Ovary (tissue), 7 donors: ENCODE measurements at regions not wholly inside any gene's neighbourhood (a gene's known extent, or its start where the extent isn't known, plus 50 kb on each side); places are given as distances from the start of the nearest gene placed in this dataset.
"Not testable (repeated sequence)": the region's sequence is repeated elsewhere in the genome, so short reads cannot be mapped to it uniquely, and the experiment has no call there.

Source experiments
- DNase-seq, 5 donors: peaks; one replicate each; pipeline ENCODE4 v3.0.0-alpha.2; 2019 to 2020
- H3K27ac ChIP-seq, 2 donors: fragments of 200-600 bp; one replicate each; pipeline versions ENCODE4 v1.5.1 to v1.8.0; 2019 to 2022
- H3K27me3 ChIP-seq: fragments of 200-600 bp; one replicate; pipeline ENCODE4 v1.8.0; 2022
- H3K36me3 ChIP-seq: fragments of 200-600 bp; sonication (generic); one replicate; pipeline ENCODE4 v1.5.1; 2019
- H3K4me1 ChIP-seq: one replicate; pipeline ENCODE4 v1.8.1; 2013; ENCODE audit warnings: mild to moderate bottlenecking, moderate library complexity; ENCODE audit not compliant: insufficient read depth
- H3K4me3 ChIP-seq: fragments of 200-600 bp; sonication (generic); one replicate; pipeline ENCODE4 v1.5.1; 2017
- H3K9me3 ChIP-seq, 2 donors: fragments of 200-600 bp in 1 of 2; sonication (generic) in 1 of 2; one replicate each; pipeline versions ENCODE4 v1.5.1 to v1.8.1; 2013 to 2019; ENCODE audit warnings: mild to moderate bottlenecking in 1 of 2, moderate library complexity in 1 of 2
- EP300 ChIP-seq: sonication (generic); formaldehyde crosslinking; IDR thresholded peaks from one replicate; pipeline ENCODE4 v1.6.1; 2017; ENCODE audit warnings: antibody characterized with exemption
- POLR2A ChIP-seq: fragments of 450-650 bp; IDR thresholded peaks from one replicate; pipeline ENCODE4 v1.6.1; 2017; ENCODE audit warnings: antibody characterized with exemption, mild to moderate bottlenecking, moderate library complexity
- WGBS, 3 donors: extraction: QIAGEN DNeasy Blood & Tissue Kit in 1 of 3; methylation state at CpG; one replicate each; pipeline versions ENCODE4 v1.1.5 to v1.1.7; 2013 to 2017; 5-methylcytosine and 5-hydroxymethylcytosine counted together
- intact Hi-C, 4 donors: fragments of 100-400 bp; cut with DNase I; formaldehyde crosslinking; loops; one replicate each; pipeline versions ENCODE4 v1.11.0 to v1.15.1; 2022 to 2023
- TF ChIP-seq, protein P1 (sequence below), 3 donors: fragments of 450-650 bp in 2 of 3; fragments of 200-600 bp in 1 of 3; IDR thresholded peaks; one replicate each; pipeline versions ENCODE4 v1.5.1 to v1.8.0; 2016 to 2022; ENCODE audit warnings: antibody characterized with exemption in 3 of 3, mild to moderate bottlenecking in 1 of 3
- donor health status: DM: no; HTN: no; CAD: no; lungs with moderate emphysema.
- donor health status: DM: no; HTN: no; CAD: no.
- donor health status: Bipolar disorder and iron deficiency.
- donor health status: DM: no; HTN: no; CAD: no.
- donor health status: DM: yes; HTN: yes; CAD: no.

- TF ChIP-seq, protein P1, sequence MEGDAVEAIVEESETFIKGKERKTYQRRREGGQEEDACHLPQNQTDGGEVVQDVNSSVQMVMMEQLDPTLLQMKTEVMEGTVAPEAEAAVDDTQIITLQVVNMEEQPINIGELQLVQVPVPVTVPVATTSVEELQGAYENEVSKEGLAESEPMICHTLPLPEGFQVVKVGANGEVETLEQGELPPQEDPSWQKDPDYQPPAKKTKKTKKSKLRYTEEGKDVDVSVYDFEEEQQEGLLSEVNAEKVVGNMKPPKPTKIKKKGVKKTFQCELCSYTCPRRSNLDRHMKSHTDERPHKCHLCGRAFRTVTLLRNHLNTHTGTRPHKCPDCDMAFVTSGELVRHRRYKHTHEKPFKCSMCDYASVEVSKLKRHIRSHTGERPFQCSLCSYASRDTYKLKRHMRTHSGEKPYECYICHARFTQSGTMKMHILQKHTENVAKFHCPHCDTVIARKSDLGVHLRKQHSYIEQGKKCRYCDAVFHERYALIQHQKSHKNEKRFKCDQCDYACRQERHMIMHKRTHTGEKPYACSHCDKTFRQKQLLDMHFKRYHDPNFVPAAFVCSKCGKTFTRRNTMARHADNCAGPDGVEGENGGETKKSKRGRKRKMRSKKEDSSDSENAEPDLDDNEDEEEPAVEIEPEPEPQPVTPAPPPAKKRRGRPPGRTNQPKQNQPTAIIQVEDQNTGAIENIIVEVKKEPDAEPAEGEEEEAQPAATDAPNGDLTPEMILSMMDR (IDR thresholded peaks at IDR 0.05) = no peak
- TF ChIP-seq EP300 (no peak), POLR2A (no peak)
- Histone ChIP-seq H3K36me3 (no peaks in the 10 kb centered on the region), H3K27me3 (no peaks in the 10 kb centered on the region), H3K4me1 (no peaks in the 10 kb centered on the region), H3K9me3 (no peaks in the 10 kb centered on the region), H3K4me3 (no peak overlapping the region), H3K27ac (no peak overlapping the region)
- DNase-seq = no peak
- intact Hi-C loops = no loop called here
Measured at GRCh38 chr14:98931126-98931525, 340.9 kb downstream of the BCL11B start.

- Histone ChIP-seq H3K4me3 (no peak overlapping the region), H3K36me3 (no peaks in the 10 kb centered on the region), H3K27ac (no peak overlapping the region), H3K27me3 (no peaks in the 10 kb centered on the region), H3K4me1 (no peaks in the 10 kb centered on the region), H3K9me3 (no peaks in the 10 kb centered on the region)
- intact Hi-C loops = no loop called here
- WGBS, 3 donors = 89 to 94% (median 90%) methylated on average over 8 of the region's 8 CpGs
- TF ChIP-seq, protein P1 (IDR thresholded peaks at IDR 0.05) = no peak
- TF ChIP-seq POLR2A (no peak), EP300 (no peak)
- DNase-seq = no peak
Measured at GRCh38 chr14:98931911-98932310, 340.1 kb downstream of the BCL11B start.

DNA sequence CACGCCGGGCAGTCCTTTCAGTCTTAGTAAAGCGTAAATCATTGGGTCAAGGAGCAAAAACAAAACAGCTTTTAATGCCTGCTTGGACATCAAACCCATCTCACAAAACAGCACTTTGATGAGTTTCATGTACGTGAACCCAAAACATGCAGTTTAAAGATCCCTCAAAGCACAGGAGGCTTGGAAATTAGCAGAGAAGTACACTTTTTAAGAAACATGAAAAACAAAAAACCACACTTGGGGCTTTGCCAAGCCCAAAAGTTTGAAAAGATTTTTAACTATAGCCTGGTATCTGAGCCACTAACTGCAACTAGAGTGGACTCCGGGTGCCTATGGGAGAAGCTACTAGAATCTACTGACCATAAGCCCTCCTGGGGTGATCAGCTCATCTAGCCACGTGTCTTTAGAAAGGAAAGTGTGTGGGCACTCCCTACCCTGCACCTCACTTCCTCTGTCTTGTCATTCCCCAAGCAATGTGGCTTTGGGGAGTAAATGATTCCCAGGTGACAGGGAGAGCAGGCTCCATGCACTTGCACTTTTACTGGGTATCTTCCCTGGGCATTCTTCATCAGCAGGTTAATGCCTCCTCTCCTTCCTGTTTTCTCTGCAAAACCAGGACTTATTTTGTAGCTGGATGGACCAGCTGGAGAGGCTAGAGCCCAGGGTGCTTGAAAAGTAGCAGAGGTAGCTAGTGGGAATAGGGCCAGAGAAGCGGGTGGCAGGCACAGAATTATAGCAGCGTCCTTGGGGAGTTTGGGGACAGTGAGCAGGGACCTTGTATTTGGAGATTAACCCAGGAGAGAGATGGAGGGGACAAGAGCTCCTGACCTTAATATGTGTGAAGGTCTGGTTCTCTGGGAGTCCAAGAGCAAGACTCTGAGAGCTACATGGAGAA, 339.3 kb downstream of the BCL11B start:
- Histone ChIP-seq H3K27me3 (no peaks in the 10 kb centered on the region), H3K36me3 (no peaks in the 10 kb centered on the region), H3K4me1 (no peaks in the 10 kb centered on the region), H3K9me3 (no peaks in the 10 kb centered on the region), H3K27ac (no peak overlapping the region), H3K4me3 (no peak overlapping the region)
- no peak for DNase-seq
- 66 to 73% (median 70%) methylated on average over 8 of the region's 8 CpGs for whole genome bisulfite sequencing, 3 donors
- intact Hi-C loops = no loop called here
- TF ChIP-seq, protein P1 (IDR thresholded peaks at IDR 0.05) = no peak
- TF ChIP-seq POLR2A (no peak), EP300 (no peak)

DNA sequence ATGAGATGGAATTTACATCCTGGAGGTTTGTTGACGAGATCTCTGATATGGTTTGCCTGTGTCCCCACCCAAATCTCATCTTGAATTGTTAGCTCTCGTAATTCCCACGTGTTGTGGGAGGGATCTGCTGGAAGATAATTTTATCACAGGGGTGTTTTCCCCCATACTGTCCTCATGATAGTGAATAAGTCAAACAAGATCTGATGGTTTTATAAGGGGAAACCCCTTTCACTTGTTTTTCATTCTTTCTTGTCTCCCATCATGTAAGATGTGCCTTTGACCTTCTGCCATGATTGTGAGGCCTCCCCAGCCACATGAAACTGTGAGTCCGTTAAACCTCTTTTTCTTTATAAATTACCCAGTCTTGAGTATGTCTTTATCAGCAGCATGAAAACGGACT, 337.4 kb downstream of the BCL11B start:
- H3K9me3 ChIP-seq, intact Hi-C loops, DNase-seq, H3K36me3 ChIP-seq, H3K4me1 ChIP-seq, H3K27ac ChIP-seq, H3K27me3 ChIP-seq, H3K4me3 ChIP-seq: not testable (repeated sequence)
- WGBS, 3 donors = 80 to 93% (median 85%) methylated on average over 5 of the region's 5 CpGs

DNA sequence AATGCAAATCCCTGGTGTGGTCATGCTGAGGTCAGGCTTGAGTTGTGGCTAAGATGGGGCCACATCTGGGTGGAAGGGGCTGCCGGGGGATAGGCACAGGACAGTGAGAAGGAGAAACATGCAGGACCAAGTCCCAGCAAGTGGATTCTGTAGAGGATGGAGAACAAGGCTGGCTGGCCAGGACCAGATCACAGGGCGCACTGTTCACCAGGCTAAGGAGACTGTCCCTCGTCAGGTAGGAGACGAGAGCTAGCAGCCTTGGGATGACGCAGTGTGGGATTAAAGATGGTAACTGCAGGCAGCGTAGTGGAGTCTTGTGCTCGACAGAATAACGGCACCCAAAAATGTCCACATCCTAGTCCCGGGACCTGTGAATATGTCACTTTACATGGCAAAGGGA, 336.1 kb downstream of the BCL11B start:
- Histone ChIP-seq H3K4me1 (no peaks in the 10 kb centered on the region), H3K4me3 (no peak overlapping the region), H3K27ac (no peak overlapping the region), H3K27me3 (no peaks in the 10 kb centered on the region), H3K36me3 (no peaks in the 10 kb centered on the region), H3K9me3 (no peaks in the 10 kb centered on the region)
- no peak for TF ChIP-seq POLR2A
- TF ChIP-seq, protein P1 (IDR thresholded peaks at IDR 0.05) = no peak
- TF ChIP-seq EP300 = no peak
- intact Hi-C loops = no loop called here
- DNase-seq = no peak
- 92 to 97% (median 95%) methylated on average over 9 of the region's 9 CpGs for WGBS, 3 donors
